ENCODE measurements at regions not wholly inside any gene's neighbourhood (a gene's known extent, or its start where the extent isn't known, plus 50 kb on each side); places are given as distances from the start of the nearest gene placed in this dataset.
A peak's percentile ranks its signal among the peaks of the same experiment; 100 is the strongest.
"Not testable (repeated sequence)": the region's sequence is repeated elsewhere in the genome, so short reads cannot be mapped to it uniquely, and the experiment has no call there.

GRCh38 chr6:4655196-4656025 is 120.8 kb upstream of the CDYL start:
- DNase-seq, result no peak

GRCh38 chr6:4653141-4653540 is 123.1 kb upstream of the CDYL start:
- DNase-seq, result no peak

- no peak for DNase-seq
Measured at GRCh38 chr6:4651831-4652467, 124.3 kb upstream of the CDYL start.

- DNase-seq, result no peak
Measured at GRCh38 chr6:4649728-4650127, 126.5 kb upstream of the CDYL start.

GRCh38 chr6:4647414-4648365 is 128.5 kb upstream of the CDYL start:
- peak; percentile 17 for DNase-seq

- DNase-seq, result no peak
Measured at GRCh38 chr6:4645713-4646360, 130.4 kb upstream of the CDYL start.

- DNase-seq, result no peak
Measured at GRCh38 chr6:4644996-4645395, 131.2 kb upstream of the CDYL start.

GRCh38 chr6:4641461-4641860 is 134.7 kb upstream of the CDYL start:
- DNase-seq, result no peak

GRCh38 chr6:4640139-4640538 is 136.1 kb upstream of the CDYL start:
- no peak for DNase-seq

- DNase-seq, result no peak
Measured at GRCh38 chr6:4638641-4639040, 137.6 kb upstream of the CDYL start.

GRCh38 chr6:4637691-4638433 is 138.3 kb upstream of the CDYL start:
- no peak for DNase-seq

- DNase-seq, result no peak
Measured at GRCh38 chr6:4636881-4637224, 139.4 kb upstream of the CDYL start.

GRCh38 chr6:4636191-4636880 is 139.9 kb upstream of the CDYL start:
- no peak for DNase-seq

GRCh38 chr6:4635666-4636065 is 140.5 kb upstream of the CDYL start:
- DNase-seq, result no peak

- DNase-seq, result no peak
Measured at GRCh38 chr6:4632421-4632820, 143.8 kb upstream of the CDYL start.

- not testable (repeated sequence) for DNase-seq
Measured at GRCh38 chr6:4629789-4630188, 146.4 kb upstream of the CDYL start.

- DNase-seq, result no peak
Measured at GRCh38 chr6:4625557-4625956, 150.6 kb upstream of the CDYL start.

GRCh38 chr6:4624726-4625125 is 151.5 kb upstream of the CDYL start:
- DNase-seq, result no peak

- no peak for DNase-seq
Measured at GRCh38 chr6:4620284-4621151, 155.7 kb upstream of the CDYL start.

- DNase-seq, result no peak
Measured at GRCh38 chr6:4616311-4616710, 159.9 kb upstream of the CDYL start.

- peak; percentile 65 for DNase-seq
Measured at GRCh38 chr6:4615891-4616290, 160.3 kb upstream of the CDYL start.
